Keratinocyte (primary cell): ENCODE measurements at regions not wholly inside any gene's neighbourhood (a gene's known extent, or its start where the extent isn't known, plus 50 kb on each side); places are given as distances from the start of the nearest gene placed in this dataset.

Experiments used
- DNase-seq: peaks from one replicate; pipeline ENCODE4 v3.0.0-alpha.2; 2011; ENCODE audit warnings: low read depth, missing footprints, low spot score
- FAIRE-seq: peaks from 2 replicates; lab custom pipeline; 2011; peaks lifted over from hg19 to GRCh38; lab: Jason Lieb, UNC
- H2AFZ ChIP-seq: 2 replicates; pipeline ENCODE4 v1.6.0; 2012; ENCODE audit warnings: low read length, control low read depth, inconsistent platforms; ENCODE audit not compliant: control insufficient read depth
- H3K27ac ChIP-seq: 2 replicates; pipeline ENCODE4 v1.5.1; 2011; ENCODE audit warnings: low read length; ENCODE audit not compliant: control insufficient read depth, insufficient read depth
- H3K27me3 ChIP-seq: 3 replicates; pipeline ENCODE4 v1.6.0; 2011; ENCODE audit warnings: low read length; ENCODE audit not compliant: control insufficient read depth, insufficient read depth; ENCODE audit errors: extremely low read depth
- H3K36me3 ChIP-seq, 2 experiments: 2 replicates in 1 of 2; 3 replicates in 1 of 2; pipeline ENCODE4 v1.5.1; 2011; ENCODE audit warnings: low read length in 2 of 2, mild to moderate bottlenecking in 1 of 2; ENCODE audit not compliant: control insufficient read depth in 2 of 2, insufficient read depth in 2 of 2; ENCODE audit errors: extremely low read depth in 1 of 2
- H3K4me1 ChIP-seq: 3 replicates; pipeline ENCODE4 v1.5.1; 2011; ENCODE audit warnings: low read length; ENCODE audit not compliant: control insufficient read depth, insufficient read depth; ENCODE audit errors: extremely low read depth
- H3K4me2 ChIP-seq: 3 replicates; pipeline ENCODE4 v1.6.0; 2011; ENCODE audit warnings: low read depth, low read length; ENCODE audit not compliant: control insufficient read depth, insufficient read depth; ENCODE audit errors: extremely low read depth
- H3K4me3 ChIP-seq, 3 experiments: fragments of 200-600 bp in 1 of 3; sonication (generic) in 1 of 3; 2 replicates in 2 of 3; 3 replicates in 1 of 3; pipeline ENCODE4 v1.5.1; 2011 to 2016; ENCODE audit warnings: low read length in 3 of 3, mild to moderate bottlenecking in 3 of 3, control low read depth in 2 of 3, inconsistent platforms in 1 of 3, low read depth in 1 of 3, mixed read lengths in 1 of 3, mixed run types in 1 of 3, moderate library complexity in 1 of 3; ENCODE audit not compliant: control insufficient read depth in 2 of 3, insufficient read depth in 2 of 3; ENCODE audit errors: extremely low read depth in 1 of 3
- H3K79me2 ChIP-seq: 2 replicates; pipeline ENCODE4 v1.6.0; 2012; ENCODE audit warnings: low read length; ENCODE audit not compliant: control insufficient read depth, insufficient read depth
- H3K9ac ChIP-seq: 3 replicates; pipeline ENCODE4 v1.6.0; 2011; ENCODE audit warnings: low read length; ENCODE audit not compliant: control insufficient read depth, insufficient read depth; ENCODE audit errors: extremely low read depth
- H3K9me1 ChIP-seq: 3 replicates; pipeline ENCODE4 v1.6.0; 2011; ENCODE audit warnings: low read length; ENCODE audit not compliant: control insufficient read depth, insufficient read depth; ENCODE audit errors: extremely low read depth
- H3K9me3 ChIP-seq: 2 replicates; pipeline ENCODE4 v1.5.1; 2012; ENCODE audit warnings: low read depth, low read length; ENCODE audit not compliant: control insufficient read depth
- H4K20me1 ChIP-seq: 3 replicates; pipeline ENCODE4 v1.6.0; 2011; ENCODE audit warnings: low read length; ENCODE audit not compliant: control insufficient read depth, insufficient read depth; ENCODE audit errors: extremely low read depth
- EZH2 ChIP-seq: IDR thresholded peaks from one replicate; pipeline ENCODE4 v1.6.1; 2012; ENCODE audit warnings: inconsistent platforms, mild to moderate bottlenecking, low read length, moderate library complexity
- dilution Hi-C: fragments of 300-500 bp; cut with MboI; formaldehyde crosslinking; loops from one replicate; pipeline ENCODE4 v1.7.0; 2020; ENCODE audit warnings: low sequenced_read_pairs; ENCODE audit not compliant: extremely low pct_ligation_motif_present
- TF ChIP-seq, protein P1 (sequence below), 3 experiments: IDR thresholded peaks in 1 of 3; conservative IDR thresholded peaks in 1 of 3; optimal IDR thresholded peaks in 1 of 3; 2 replicates in 2 of 3; 3 replicates in 1 of 3; pipeline versions ENCODE3 to v1.5.1; 2011; ENCODE audit warnings: low read length in 3 of 3, mild to moderate bottlenecking in 3 of 3, moderate library complexity in 2 of 3, control low read depth in 1 of 3, inconsistent platforms in 1 of 3; ENCODE audit not compliant: insufficient read depth in 2 of 3; ENCODE audit errors: extremely low read depth in 1 of 3

DNA sequence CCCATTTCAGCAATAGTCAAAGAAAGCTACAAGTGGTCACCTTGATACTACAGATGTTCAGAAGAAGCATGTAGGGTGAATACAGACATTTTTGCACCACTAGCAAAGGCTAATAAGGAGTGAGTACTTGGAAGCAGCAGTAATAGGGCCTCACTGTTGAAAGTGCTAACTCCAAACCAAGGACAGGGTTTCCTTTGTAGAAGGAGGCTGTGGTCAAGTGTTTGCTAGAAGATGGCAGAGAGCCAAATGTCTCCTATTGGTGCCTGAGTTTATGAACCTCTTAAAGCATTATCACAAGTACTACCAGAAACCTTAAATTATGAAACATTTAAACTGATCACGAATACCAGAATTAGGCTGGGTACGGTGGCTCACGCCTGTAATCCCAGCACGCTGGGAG, 308.1 kb downstream of the ZEB2 start:
- H3K4me3 ChIP-seq: no peak overlapping the region
- H3K27ac ChIP-seq: no peak overlapping the region
- DNase-seq (no peak), FAIRE-seq (no peak)
- TF ChIP-seq, protein P1, sequence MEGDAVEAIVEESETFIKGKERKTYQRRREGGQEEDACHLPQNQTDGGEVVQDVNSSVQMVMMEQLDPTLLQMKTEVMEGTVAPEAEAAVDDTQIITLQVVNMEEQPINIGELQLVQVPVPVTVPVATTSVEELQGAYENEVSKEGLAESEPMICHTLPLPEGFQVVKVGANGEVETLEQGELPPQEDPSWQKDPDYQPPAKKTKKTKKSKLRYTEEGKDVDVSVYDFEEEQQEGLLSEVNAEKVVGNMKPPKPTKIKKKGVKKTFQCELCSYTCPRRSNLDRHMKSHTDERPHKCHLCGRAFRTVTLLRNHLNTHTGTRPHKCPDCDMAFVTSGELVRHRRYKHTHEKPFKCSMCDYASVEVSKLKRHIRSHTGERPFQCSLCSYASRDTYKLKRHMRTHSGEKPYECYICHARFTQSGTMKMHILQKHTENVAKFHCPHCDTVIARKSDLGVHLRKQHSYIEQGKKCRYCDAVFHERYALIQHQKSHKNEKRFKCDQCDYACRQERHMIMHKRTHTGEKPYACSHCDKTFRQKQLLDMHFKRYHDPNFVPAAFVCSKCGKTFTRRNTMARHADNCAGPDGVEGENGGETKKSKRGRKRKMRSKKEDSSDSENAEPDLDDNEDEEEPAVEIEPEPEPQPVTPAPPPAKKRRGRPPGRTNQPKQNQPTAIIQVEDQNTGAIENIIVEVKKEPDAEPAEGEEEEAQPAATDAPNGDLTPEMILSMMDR (optimal IDR thresholded peaks at IDR 0.05 in 1 of 3, IDR thresholded peaks at IDR 0.05 in 1 of 3, conservative IDR thresholded peaks at IDR 0.05 in 1 of 3; ENCODE audit: extremely low read depth in 1 of 3, insufficient read depth in 2 of 3, low read length in 3 of 3): no peak
- TF ChIP-seq EZH2: no peak
- H3K36me3 ChIP-seq: no peaks in the 10 kb centered on the region
- H3K9ac ChIP-seq: no peak overlapping the region
- no peaks in the 10 kb centered on the region for H3K9me1 ChIP-seq
- no peak overlapping the region for H3K4me2 ChIP-seq
- H3K27me3 ChIP-seq: no peaks in the 10 kb centered on the region
- H3K79me2 ChIP-seq: no peaks in the 10 kb centered on the region
- H2AFZ ChIP-seq: no peak overlapping the region
- dilution Hi-C loops: no loop called here
- no peaks in the 10 kb centered on the region for H3K4me1 ChIP-seq
- H4K20me1 ChIP-seq: no peaks in the 10 kb centered on the region
- H3K9me3 ChIP-seq: no peaks in the 10 kb centered on the region

DNA sequence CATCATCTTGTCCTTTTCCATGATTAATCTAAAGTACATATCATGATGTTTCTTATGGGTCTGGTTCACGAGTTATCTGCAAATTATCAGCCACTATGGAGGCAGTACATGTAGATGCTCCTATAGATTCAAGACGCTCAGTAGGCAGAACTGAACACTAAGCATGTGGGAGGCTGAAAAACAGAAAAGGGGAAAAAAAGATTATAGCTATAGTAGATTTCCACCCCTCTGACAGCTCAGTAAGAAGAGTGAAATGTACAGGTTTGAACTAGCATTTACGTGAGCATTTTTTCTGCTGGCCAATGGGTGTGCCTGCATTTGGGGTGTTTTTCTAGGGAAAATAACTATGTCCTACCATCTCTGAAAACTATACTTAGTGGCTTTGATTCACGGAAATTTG, 308.9 kb downstream of the ZEB2 start:
- no peaks in the 10 kb centered on the region for H3K27me3 ChIP-seq
- dilution Hi-C loops: no loop called here
- no peak overlapping the region for H2AFZ ChIP-seq
- H3K27ac ChIP-seq: no peak overlapping the region
- no peaks in the 10 kb centered on the region for H3K36me3 ChIP-seq
- no peak for TF ChIP-seq EZH2
- no peaks in the 10 kb centered on the region for H4K20me1 ChIP-seq
- no peaks in the 10 kb centered on the region for H3K9me3 ChIP-seq
- H3K4me3 ChIP-seq: no peak overlapping the region
- no peak overlapping the region for H3K9ac ChIP-seq
- FAIRE-seq (no peak), DNase-seq (no peak)
- no peak overlapping the region for H3K4me2 ChIP-seq
- H3K4me1 ChIP-seq: no peaks in the 10 kb centered on the region
- H3K9me1 ChIP-seq: no peaks in the 10 kb centered on the region
- no peaks in the 10 kb centered on the region for H3K79me2 ChIP-seq

DNA sequence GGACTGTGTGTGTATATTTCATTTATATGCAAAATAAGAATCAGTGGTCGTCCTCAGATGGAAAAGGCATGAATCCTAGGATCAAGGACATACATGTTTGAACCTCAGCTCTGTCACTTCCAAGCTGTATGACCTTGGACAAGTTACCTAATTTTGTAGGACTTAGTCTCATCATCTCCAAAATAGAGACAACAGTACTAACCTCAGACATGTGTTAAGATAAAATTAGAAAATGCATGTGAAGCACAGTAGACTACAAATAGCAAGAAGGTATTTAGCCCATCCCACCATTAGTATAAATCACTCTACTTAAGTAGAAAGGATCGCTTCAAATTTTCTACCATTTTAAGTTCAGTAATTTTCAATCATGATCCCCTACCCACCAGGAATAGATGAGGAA, 309.8 kb downstream of the ZEB2 start:
- no peak overlapping the region for H3K9ac ChIP-seq
- no peak for FAIRE-seq
- no peaks in the 10 kb centered on the region for H3K27me3 ChIP-seq
- dilution Hi-C loops: no loop called here
- no peaks in the 10 kb centered on the region for H3K79me2 ChIP-seq
- no peaks in the 10 kb centered on the region for H3K36me3 ChIP-seq
- no peaks in the 10 kb centered on the region for H3K9me3 ChIP-seq
- DNase-seq: no peak
- no peaks in the 10 kb centered on the region for H4K20me1 ChIP-seq
- no peak overlapping the region for H2AFZ ChIP-seq
- no peak overlapping the region for H3K27ac ChIP-seq
- TF ChIP-seq, protein P1 (optimal IDR thresholded peaks at IDR 0.05 in 1 of 3, IDR thresholded peaks at IDR 0.05 in 1 of 3, conservative IDR thresholded peaks at IDR 0.05 in 1 of 3; ENCODE audit: extremely low read depth in 1 of 3, insufficient read depth in 2 of 3, low read length in 3 of 3): no peak
- TF ChIP-seq EZH2: no peak
- H3K4me3 ChIP-seq: no peak overlapping the region
- no peaks in the 10 kb centered on the region for H3K9me1 ChIP-seq
- H3K4me2 ChIP-seq: no peak overlapping the region
- H3K4me1 ChIP-seq: no peaks in the 10 kb centered on the region
